Suppressor macrophage treated with lipopolysaccharide for 4 hours (primary cell): ENCODE measurements at regions not wholly inside any gene's neighbourhood (a gene's known extent, or its start where the extent isn't known, plus 50 kb on each side); places are given as distances from the start of the nearest gene placed in this dataset.
"Not testable (repeated sequence)": the region's sequence is repeated elsewhere in the genome, so short reads cannot be mapped to it uniquely, and the experiment has no call there.

Source experiments
- DNase-seq: peaks from one replicate; pipeline ENCODE4 v3.0.0-alpha.2; 2020

DNA sequence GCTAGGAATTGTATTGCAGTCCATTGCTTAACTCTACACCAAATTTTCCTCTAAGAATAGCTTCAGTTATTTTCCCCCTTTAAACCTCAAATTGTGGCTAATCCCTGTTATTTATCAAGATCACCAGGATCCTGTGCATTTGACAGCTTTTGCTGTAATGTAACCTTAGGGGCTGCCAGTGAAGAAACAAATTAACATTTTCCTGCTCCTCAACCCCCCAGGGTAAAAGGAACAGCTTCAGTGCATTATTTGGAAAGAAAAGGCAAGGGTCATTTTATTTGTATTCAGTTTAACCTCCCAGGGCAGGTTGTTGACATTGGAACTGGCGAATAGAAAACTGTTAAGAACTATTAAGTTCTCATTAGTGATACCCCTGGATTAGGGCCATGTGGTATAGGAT lies 57.0 kb downstream of the PCDH20 start:
- no peak for DNase-seq

GRCh38 chr13:61350341-61350740 lies 65.3 kb downstream of the PCDH20 start:
- DNase-seq: no peak

- no peak for DNase-seq
These were observed 76.5 kb downstream of the PCDH20 start for GRCh38 chr13:61339054-61339621.

- no peak for DNase-seq
These were observed 99.0 kb downstream of the PCDH20 start for GRCh38 chr13:61316647-61317046.

DNA sequence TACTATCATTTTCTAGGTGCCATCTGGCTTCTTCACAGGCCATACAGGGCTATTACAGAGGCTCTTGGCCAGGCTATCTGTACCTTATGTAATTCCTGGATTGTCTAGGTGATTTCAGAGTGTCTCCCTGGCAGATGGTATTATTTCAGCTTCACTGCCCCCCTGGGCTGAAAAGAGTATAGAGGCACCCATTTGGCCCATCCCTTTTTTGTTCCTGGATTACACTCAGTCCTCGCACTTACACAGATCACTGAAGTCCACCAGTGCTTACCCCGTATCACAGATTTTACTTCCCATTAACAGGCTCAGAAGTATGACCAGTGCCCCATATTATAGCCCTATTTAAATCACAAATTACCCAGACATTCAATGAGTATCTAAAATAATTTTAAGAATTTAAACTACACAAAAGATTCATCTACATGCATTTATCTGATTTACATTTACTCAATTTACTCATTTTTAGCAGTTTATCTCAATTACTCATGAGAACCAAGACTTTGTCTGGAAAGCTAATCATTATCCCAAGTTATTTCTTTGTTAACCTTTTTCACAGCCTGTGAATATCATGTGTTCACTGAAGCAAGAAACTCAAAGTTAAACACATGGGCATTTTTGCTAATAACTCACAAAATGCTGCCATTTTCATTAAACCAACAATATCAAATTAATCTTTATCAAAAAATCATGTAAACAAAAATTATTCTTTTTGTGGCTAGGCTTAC lies 121.0 kb downstream of the PCDH20 start:
- no peak for DNase-seq

GRCh38 chr13:61286148-61286745 lies 129.4 kb downstream of the PCDH20 start:
- no peak for DNase-seq

GRCh38 chr13:61277586-61278276 lies 137.9 kb downstream of the PCDH20 start:
- DNase-seq: no peak

DNA sequence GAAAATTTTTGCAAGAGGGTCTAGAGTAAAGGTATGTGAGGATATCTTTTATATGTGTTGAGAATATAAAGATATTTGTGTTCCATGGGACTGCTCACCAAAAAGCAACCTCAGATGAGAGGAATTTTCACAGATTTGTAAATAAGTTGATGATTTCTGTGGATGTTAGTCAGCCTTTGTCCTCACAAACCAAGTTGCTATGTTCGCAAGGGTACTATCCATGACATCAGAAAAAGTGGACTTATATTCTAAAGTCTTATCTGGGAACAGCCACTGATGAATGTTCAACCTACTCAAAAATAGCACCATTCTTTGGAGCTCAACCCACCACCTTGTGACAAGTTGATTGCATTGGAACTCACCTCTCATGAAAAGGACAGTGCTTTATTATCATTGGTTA lies 138.6 kb downstream of the PCDH20 start:
- DNase-seq: no peak

GRCh38 chr13:61276401-61276800 lies 139.2 kb downstream of the PCDH20 start:
- DNase-seq: no peak

DNA sequence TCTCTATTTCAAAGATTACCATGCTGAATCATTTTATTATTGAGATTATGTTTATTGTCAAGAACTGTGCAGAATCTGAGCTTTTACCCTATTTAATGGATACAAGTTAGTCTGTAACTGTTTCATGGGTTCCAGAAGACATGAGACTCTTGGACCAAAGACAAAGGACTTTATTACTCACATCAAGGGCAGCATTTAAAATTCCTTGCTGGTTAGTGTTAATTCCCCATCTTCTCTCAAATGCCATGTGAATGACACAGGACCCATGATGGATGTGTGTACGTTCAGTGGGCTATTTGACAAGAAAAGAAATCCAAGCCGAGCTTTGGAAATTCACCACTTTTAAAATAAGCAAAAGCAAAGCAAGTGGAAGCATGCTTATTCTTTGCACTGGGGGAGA lies 139.9 kb downstream of the PCDH20 start:
- no peak for DNase-seq

DNA sequence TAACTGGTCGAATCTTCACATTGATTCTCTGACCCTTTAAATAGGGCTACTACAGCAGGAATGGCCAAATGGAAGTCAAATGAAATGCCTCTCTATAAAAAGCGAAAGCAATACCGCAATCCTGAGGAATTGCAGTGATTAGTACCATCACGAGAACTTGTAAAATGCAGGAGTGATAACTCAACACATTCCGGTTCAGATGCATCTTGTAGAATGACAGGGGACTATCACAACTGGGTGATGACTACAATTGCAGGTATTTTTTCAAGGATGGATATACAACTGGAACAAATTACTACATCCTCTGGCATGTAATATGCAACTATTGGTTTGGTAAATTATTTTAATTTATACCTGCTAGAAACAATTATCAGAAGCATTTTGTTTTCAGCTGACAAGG lies 140.4 kb downstream of the PCDH20 start:
- DNase-seq: no peak

- DNase-seq: not testable (repeated sequence)
These were observed 148.8 kb downstream of the PCDH20 start for GRCh38 chr13:61266896-61267295.

DNA sequence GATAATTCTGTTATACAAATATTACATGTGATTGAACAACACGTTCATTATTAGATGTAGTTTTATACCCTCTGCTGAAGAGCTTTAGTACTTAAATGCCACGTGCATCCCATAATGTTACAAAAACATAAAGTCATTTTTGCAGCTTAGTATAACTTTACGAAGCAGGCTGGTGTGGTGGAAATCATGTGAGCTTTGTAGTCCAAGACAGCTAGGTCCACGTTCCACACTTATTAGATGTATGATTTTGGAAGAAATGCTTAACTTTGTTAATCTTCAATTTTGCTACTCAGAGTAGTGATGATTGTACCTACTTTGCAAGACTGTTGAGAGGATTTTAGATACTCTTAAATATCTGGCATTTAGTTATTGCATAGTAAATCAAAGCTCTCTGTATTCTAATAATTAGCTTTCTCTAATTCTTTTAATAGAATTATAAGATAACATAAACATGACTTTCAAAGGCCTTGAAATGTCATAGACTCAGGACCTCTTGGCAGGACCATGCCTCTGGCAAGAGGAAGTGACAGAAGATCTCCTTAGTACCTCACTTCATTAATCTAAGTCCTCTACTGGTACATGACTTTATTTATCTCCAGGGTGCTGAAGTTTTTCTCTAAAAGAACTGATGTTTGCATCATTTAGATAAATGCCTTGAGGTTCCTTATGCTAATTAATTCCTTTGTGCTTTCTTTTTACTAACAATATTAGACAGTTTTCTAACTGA lies 153.7 kb downstream of the PCDH20 start:
- no peak for DNase-seq

DNA sequence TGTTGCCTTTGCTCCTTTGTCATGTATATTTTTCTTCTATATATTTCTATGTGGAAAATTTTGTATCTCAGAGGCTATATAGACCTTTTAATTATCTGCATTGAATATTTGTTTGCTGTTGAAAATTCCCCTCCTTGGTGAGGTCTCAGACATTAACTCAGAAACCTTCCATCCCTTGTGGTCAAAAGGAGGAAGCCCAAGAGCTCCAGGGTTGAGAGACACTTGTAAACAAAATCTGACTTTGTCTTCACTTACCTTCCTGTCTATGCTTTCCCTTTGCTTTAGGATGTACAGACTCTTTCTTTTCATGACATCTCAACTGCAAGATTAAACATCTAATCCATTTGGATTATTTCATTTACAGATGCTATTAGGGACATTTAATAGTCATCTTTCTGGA lies 157.5 kb downstream of the PCDH20 start:
- no peak for DNase-seq

DNA sequence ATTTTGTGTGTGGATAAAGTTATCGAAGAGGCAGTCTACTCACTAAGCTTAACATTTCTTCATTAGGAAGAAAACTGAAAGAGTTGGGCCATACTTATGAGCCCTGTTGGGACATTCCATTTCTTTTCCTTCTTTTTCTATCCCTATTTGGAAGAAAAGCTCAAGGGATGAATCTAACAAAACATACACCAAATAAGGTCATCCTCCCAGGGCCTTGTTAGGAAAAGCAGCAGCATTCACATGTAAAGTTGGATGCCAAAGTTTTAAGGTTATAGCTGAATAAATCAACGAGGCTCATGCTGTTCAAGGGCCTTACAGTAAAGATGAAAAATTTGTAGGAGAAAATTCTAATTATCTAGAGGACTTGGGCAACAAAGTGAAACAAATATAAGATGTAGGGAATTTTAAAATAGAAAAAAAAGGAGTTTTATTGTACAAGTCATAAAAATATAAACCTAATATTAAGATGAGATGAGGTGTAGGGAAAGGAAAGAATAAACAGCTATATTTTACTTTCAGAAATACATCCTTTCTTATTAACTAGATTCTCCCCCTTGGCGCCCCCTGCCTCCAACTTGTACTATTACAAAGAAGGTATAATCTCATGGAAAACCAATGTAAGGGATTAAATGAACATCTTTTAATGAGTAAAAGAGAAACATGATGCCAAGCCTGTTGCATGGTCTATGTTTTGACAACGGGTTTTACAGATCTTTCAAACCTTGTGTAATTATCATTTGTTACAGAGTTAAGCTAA lies 160.4 kb downstream of the PCDH20 start:
- no peak for DNase-seq

DNA sequence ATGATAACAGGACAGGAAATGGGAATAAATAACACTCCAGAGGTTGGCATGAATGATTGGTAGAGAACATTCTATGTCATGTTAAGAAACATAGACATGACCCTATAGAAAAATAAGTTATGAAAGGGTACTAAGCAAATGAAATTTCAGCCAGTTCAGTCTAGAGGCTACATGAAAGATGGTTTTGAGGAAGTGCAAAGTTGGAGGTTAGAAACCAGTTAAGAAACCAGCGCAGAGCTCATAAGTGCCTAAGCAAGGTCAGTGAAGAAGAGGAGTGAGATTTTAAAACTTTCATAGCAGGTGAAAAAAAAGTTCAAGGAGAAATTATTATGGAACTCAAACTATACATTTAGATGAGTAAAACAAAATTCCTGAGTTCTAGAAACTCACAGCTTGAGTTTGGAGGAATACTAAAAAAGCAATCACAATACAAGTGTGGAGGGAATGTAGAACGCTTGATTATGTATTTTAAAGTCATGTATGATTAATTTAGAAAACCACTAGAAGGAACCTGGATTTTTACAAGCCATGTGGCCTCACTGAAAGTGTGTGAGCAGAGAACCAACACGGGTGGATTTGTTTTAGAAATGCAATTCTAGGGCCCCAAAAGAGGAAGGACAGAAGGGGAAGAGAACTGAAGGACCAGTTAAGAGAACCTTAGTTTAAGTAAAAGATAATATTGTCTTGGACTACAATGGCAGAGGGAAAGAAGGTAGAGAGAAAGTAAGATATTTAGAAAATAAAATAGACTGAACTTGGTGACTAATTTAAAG lies 162.4 kb downstream of the PCDH20 start:
- DNase-seq: no peak

- DNase-seq: no peak
These were observed 163.4 kb downstream of the PCDH20 start for GRCh38 chr13:61252213-61252612.

DNA sequence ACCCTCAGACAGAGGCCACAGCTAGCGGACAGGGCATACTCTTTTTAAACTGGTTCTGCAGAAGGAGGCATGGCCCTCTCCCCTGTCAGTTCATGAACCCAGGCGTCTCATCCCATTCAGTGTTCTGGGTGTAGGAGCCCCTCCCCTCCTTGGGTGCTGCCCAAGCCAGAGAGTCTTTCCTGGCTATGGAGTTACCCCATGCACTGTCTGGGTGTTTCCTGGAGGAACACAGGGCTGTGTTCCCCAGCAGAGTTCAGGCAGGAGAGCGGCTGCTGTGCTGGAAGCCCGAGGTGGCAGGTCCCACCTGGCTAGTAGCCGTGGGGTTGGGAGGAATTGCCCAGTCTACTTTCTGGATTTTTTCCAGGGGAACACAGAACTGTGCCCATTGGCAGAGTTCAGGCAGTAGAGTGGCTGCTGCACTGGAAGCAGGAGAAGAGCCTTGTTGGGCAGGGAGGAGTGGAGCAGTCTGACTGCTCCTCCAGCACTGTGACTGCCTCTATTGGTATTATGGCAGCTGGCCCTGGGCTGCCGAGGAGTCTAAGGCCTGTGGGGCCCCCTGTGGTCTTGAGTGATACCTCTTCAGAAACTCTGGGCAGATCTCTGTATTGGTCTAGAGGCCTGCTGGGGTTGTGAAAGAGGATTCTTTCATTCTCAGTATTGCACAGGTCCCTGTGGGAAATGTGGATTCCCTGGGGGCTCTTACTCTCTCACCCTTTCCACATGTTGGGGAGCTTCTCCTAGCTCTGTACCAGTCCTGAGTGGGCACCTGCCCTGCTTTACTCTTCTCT lies 168.3 kb downstream of the PCDH20 start:
- DNase-seq: no peak

DNA sequence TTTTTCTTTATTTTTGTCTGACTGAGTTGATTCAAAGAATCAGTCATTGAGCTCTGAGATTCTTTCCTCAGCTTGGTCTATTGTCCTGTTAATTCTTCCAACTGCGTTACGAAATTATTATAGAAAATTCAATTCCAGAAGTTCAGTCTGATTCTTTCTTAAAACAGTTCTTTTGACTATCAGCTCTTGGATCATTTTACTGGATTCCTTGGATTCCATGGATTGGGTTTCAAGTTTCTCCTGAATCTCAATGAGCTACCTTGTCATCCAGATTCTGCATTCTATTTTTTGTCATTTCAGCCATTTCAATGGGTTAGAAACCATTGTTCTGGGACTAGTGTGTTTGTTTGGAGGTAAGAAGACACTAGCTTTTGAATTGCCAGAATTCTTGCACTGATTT lies 169.3 kb downstream of the PCDH20 start:
- DNase-seq: no peak

DNA sequence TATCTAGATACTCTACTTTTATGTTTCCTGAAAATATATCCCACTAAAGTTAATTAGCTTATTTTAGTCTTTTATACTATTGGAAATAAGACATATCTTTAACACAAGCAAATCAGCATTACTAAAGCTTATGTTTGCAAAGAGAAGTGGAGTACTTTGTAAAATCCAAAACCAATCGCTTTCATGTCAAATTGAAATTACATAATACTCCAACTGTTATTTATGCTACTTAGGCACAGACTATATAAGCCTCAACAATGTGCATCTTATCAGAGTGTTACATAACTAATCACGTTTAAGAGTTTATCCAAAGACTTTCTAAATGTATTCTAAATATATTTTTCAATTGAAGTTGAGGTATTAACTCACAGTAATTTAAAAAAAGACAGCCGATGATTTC lies 200.0 kb downstream of the PCDH20 start:
- DNase-seq: no peak

DNA sequence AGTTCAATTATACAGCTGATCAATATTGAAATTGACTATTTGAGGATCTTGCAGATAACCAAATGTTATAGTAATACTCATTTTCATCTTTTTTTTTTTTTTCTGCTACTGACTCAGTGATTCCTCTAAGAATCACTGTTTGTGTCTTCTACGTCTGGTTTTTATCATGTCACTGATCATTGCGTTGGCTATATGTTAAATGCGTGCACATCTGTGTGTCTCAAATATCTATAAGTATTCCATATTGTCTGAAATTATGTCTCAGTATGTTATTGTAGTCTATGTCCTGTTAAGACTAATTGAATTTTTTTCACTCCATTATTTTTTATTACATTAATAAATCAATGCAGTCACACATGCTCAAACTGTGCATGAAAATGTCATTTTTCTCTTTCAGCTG lies 200.5 kb downstream of the PCDH20 start:
- DNase-seq: no peak
